ENCODE measurements at regions not wholly inside any gene's neighbourhood (a gene's known extent, or its start where the extent isn't known, plus 50 kb on each side); places are given as distances from the start of the nearest gene placed in this dataset.
"Not testable (repeated sequence)": the region's sequence is repeated elsewhere in the genome, so short reads cannot be mapped to it uniquely, and the experiment has no call there.

GRCh38 chr18:51562866-51563265 lies 365.4 kb upstream of the MEX3C start:
- TF ChIP-seq ZFX (IDR thresholded peaks at IDR 0.05; ENCODE audit: borderline replicate concordance) (no peak), CTCF (IDR thresholded peaks at IDR 0.05) (no peak)

GRCh38 chr18:51563396-51563795 lies 365.9 kb upstream of the MEX3C start:
- TF ChIP-seq CTCF (IDR thresholded peaks at IDR 0.05) (no peak), ZFX (IDR thresholded peaks at IDR 0.05; ENCODE audit: borderline replicate concordance) (no peak)
- H3K27ac ChIP-seq = no peak overlapping the region

More at GRCh38 chr18:51562866-51563265, 365.4 kb upstream of the MEX3C start:
- no peak overlapping the region for H3K27ac ChIP-seq

GRCh38 chr18:51568151-51568550 lies 370.7 kb upstream of the MEX3C start:
- TF ChIP-seq CTCF (IDR thresholded peaks at IDR 0.05) (no peak), ZFX (IDR thresholded peaks at IDR 0.05; ENCODE audit: borderline replicate concordance) (no peak)
- no peak overlapping the region for H3K27ac ChIP-seq

- no peak overlapping the region for H3K27ac ChIP-seq
- no peak for TF ChIP-seq CTCF (IDR thresholded peaks at IDR 0.05)
- no peak for TF ChIP-seq ZFX (IDR thresholded peaks at IDR 0.05; ENCODE audit: borderline replicate concordance)
These were observed 371.7 kb upstream of the MEX3C start for GRCh38 chr18:51569153-51569552.

- TF ChIP-seq CTCF (IDR thresholded peaks at IDR 0.05) (no peak), ZFX (IDR thresholded peaks at IDR 0.05; ENCODE audit: borderline replicate concordance) (no peak)
- H3K27ac ChIP-seq = no peak overlapping the region
These were observed 372.1 kb upstream of the MEX3C start for GRCh38 chr18:51569561-51569960.

GRCh38 chr18:51570071-51570470 lies 372.6 kb upstream of the MEX3C start:
- H3K27ac ChIP-seq = not testable (repeated sequence)

GRCh38 chr18:51573886-51574285 lies 376.4 kb upstream of the MEX3C start:
- H3K27ac ChIP-seq = not testable (repeated sequence)

- no peak overlapping the region for H3K27ac ChIP-seq
- TF ChIP-seq ZFX (IDR thresholded peaks at IDR 0.05; ENCODE audit: borderline replicate concordance) (no peak), CTCF (IDR thresholded peaks at IDR 0.05) (no peak)
These were observed 377.7 kb upstream of the MEX3C start for GRCh38 chr18:51575171-51575570.

Data from 22Rv1 (cell line).